Hepatocyte (in vitro differentiated cells): ENCODE measurements at regions not wholly inside any gene's neighbourhood (a gene's known extent, or its start where the extent isn't known, plus 50 kb on each side); places are given as distances from the start of the nearest gene placed in this dataset.

Experiments used
- DNase-seq: peaks from one replicate; pipeline ENCODE4 v3.0.0-alpha.2; 2016; ENCODE audit warnings: low spot score
- H2AFZ ChIP-seq: fragments of 200-600 bp; sonication (generic); 2 replicates; pipeline ENCODE4 v1.6.0; 2016; ENCODE audit warnings: antibody characterized with exemption, mild to moderate bottlenecking
- H3K27ac ChIP-seq: fragments of 200-600 bp; sonication (generic); 2 replicates; pipeline ENCODE4 v1.5.1; 2016; ENCODE audit warnings: mild to moderate bottlenecking
- H3K27me3 ChIP-seq: fragments of 200-600 bp; sonication (generic); 2 replicates; pipeline ENCODE4 v1.6.1; 2016
- H3K36me3 ChIP-seq: fragments of 200-600 bp; sonication (generic); replicated peaks from 2 replicates; pipeline ENCODE4 v1.5.1; 2016; ENCODE audit warnings: low read depth; ENCODE audit not compliant: insufficient read depth
- H3K4me1 ChIP-seq: fragments of 200-600 bp; sonication (generic); 2 replicates; pipeline ENCODE4 v1.5.1; 2016; ENCODE audit warnings: mild to moderate bottlenecking, moderate library complexity; ENCODE audit not compliant: insufficient read depth
- H3K4me2 ChIP-seq: fragments of 200-600 bp; sonication (generic); 2 replicates; pipeline ENCODE4 v1.6.0; 2016
- H3K4me3 ChIP-seq: fragments of 200-600 bp; sonication (generic); 2 replicates; pipeline ENCODE4 v1.5.1; 2016; ENCODE audit warnings: mild to moderate bottlenecking
- H3K79me2 ChIP-seq: fragments of 200-600 bp; sonication (generic); 2 replicates; pipeline ENCODE4 v1.6.0; 2017; ENCODE audit warnings: mild to moderate bottlenecking
- H3K9me2 ChIP-seq: fragments of 200-600 bp; sonication (generic); replicated peaks from 2 replicates; pipeline ENCODE4 v1.6.0; 2017; ENCODE audit warnings: mild to moderate bottlenecking; ENCODE audit not compliant: insufficient read depth
- H3K9me3 ChIP-seq: fragments of 200-600 bp; sonication (generic); 2 replicates; pipeline ENCODE4 v1.5.1; 2016; ENCODE audit warnings: low read depth, mild to moderate bottlenecking
- H4K20me1 ChIP-seq: fragments of 200-600 bp; sonication (generic); 2 replicates; pipeline ENCODE4 v1.6.0; 2016; ENCODE audit warnings: mild to moderate bottlenecking; ENCODE audit not compliant: insufficient read depth, poor library complexity, severe bottlenecking
- EZH2 ChIP-seq: fragments of 200-600 bp; sonication (generic); IDR thresholded peaks from 2 replicates; pipeline ENCODE4 v1.6.1; 2016; ENCODE audit warnings: antibody characterized with exemption, mild to moderate bottlenecking, borderline replicate concordance
- EZH2phosphoT487 ChIP-seq: fragments of 200-600 bp; sonication (generic); IDR thresholded peaks from one replicate; pipeline ENCODE4 v1.6.1; 2018; ENCODE audit warnings: antibody characterized with exemption, mild to moderate bottlenecking, low read depth, moderate library complexity; ENCODE audit not compliant: unreplicated experiment, severe bottlenecking
- WGBS: methylation state at CpG from one replicate; pipeline ENCODE4 v1.1.6; 2016; ENCODE audit warnings: low lambda C conversion rate; ENCODE audit errors: missing lambda C conversion rate; 5-methylcytosine and 5-hydroxymethylcytosine counted together
- TF ChIP-seq, protein P1 (sequence below): fragments of 200-600 bp; sonication (generic); IDR thresholded peaks from 2 replicates; pipeline ENCODE4 v1.5.1; 2016; ENCODE audit warnings: antibody characterized with exemption, mild to moderate bottlenecking; ENCODE audit not compliant: poor library complexity

DNA sequence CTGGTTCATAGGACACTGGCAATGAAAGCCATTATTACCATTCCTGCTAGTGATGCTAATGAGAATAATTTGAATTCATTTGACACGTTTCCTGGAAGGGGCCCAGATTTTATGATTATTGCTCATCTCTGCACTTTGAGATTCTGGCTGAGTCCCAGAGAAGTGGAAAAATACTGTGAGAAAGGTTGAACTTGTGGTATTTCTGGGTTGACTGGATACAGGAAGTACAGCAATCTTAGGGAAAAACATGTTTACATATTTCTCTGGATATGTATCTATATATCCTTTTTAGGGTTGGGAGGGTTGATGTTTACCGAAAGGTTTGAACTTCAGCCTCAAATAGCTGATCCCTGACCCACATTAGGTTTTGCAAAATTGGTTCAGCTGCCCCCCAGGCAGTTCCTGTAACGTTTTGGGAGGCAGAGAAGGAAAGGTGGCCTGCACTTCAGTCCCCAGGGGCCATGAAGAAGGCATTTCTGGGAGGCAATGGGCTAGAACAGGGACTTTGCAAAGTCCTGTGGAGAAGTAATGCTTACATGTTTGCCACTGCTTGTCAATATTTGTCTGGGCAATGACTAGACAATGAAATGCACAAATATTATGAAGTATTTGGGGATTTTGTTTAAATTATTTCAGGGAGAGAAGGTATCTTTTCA, 253.7 kb upstream of the PITRM1 start:
- H3K36me3 ChIP-seq = no peaks in the 10 kb centered on the region
- H3K4me1 ChIP-seq = peaks cover 15% of the 10 kb centered on the region
- H3K9me2 ChIP-seq = no peaks in the 10 kb centered on the region
- H3K27me3 ChIP-seq = no peaks in the 10 kb centered on the region
- H3K4me2 ChIP-seq = no peak overlapping the region
- peak; percentile 33 for DNase-seq
- TF ChIP-seq EZH2phosphoT487 (no peak), EZH2 (no peak)
- TF ChIP-seq, protein P1, sequence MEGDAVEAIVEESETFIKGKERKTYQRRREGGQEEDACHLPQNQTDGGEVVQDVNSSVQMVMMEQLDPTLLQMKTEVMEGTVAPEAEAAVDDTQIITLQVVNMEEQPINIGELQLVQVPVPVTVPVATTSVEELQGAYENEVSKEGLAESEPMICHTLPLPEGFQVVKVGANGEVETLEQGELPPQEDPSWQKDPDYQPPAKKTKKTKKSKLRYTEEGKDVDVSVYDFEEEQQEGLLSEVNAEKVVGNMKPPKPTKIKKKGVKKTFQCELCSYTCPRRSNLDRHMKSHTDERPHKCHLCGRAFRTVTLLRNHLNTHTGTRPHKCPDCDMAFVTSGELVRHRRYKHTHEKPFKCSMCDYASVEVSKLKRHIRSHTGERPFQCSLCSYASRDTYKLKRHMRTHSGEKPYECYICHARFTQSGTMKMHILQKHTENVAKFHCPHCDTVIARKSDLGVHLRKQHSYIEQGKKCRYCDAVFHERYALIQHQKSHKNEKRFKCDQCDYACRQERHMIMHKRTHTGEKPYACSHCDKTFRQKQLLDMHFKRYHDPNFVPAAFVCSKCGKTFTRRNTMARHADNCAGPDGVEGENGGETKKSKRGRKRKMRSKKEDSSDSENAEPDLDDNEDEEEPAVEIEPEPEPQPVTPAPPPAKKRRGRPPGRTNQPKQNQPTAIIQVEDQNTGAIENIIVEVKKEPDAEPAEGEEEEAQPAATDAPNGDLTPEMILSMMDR = no peak
- peak overlapping the region; percentile 53 for H2AFZ ChIP-seq
- no peaks in the 10 kb centered on the region for H4K20me1 ChIP-seq
- no peaks in the 10 kb centered on the region for H3K79me2 ChIP-seq
- peak overlapping the region; percentile 82 for H3K27ac ChIP-seq
- 68% methylated on average over 3 of the region's 3 CpGs for WGBS
- no peaks in the 10 kb centered on the region for H3K9me3 ChIP-seq
- no peak overlapping the region for H3K4me3 ChIP-seq

DNA sequence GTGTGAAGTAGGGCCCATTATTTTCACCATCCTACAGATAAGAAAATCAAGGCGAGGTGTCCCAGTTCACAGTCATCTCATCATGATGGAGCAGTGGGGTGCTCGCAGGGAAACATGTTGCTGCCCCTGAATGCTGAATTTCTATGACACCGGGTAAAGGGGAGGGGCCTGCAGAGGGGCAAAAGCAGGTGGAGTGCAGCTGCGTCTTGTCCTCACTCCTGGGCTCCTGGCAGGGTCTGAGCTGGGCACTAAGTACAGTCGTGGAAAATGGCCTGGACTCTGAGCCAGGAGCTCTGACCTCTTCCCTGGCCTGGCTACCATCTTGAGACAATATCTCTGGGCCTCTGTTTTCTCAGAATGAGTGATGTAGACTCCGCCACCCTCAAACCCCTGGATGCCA, 253.1 kb upstream of the PITRM1 start:
- DNase-seq = no peak
- Histone ChIP-seq H3K79me2 (no peaks in the 10 kb centered on the region), H2AFZ (no peak overlapping the region), H3K4me2 (no peak overlapping the region), H3K4me3 (no peak overlapping the region), H4K20me1 (no peaks in the 10 kb centered on the region), H3K36me3 (no peaks in the 10 kb centered on the region), H3K27me3 (no peaks in the 10 kb centered on the region), H3K9me2 (no peaks in the 10 kb centered on the region), H3K4me1 (peaks cover 15% of the 10 kb centered on the region), H3K27ac (peak overlapping the region; percentile 82), H3K9me3 (no peaks in the 10 kb centered on the region)
- no peak for TF ChIP-seq EZH2phosphoT487
- TF ChIP-seq, protein P1 = no peak
- 94% methylated on average over 6 of the region's 6 CpGs for WGBS

DNA sequence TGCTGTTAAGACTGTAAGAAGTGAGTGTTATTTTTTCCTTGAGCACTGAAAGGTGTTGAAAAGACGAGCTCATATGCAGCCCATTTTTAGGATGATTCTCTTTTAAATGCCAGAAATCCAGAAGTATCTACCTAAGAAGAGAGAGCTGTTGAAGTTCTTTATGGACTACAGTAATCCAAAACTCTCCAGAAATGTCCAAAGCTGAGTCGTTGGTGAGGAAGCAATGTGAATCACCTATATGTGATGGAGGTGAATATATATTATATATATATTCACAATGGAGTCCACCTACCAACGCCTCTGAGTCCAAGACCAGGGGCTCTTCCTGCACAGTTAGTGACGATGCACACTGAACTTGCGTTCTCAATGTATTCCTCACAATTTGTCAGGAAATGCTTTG, 252.7 kb upstream of the PITRM1 start:
- 95% methylated on average over 5 of the region's 5 CpGs for WGBS
- no peaks in the 10 kb centered on the region for H3K27me3 ChIP-seq
- H3K27ac ChIP-seq = peak overlapping the region; percentile 82
- no peak overlapping the region for H3K4me3 ChIP-seq
- H3K4me1 ChIP-seq = peaks cover 15% of the 10 kb centered on the region
- H3K9me2 ChIP-seq = no peaks in the 10 kb centered on the region
- no peak overlapping the region for H3K4me2 ChIP-seq
- no peak for DNase-seq
- H3K36me3 ChIP-seq = no peaks in the 10 kb centered on the region
- H2AFZ ChIP-seq = no peak overlapping the region
- no peaks in the 10 kb centered on the region for H3K9me3 ChIP-seq
- TF ChIP-seq, protein P1 = no peak
- TF ChIP-seq EZH2 (no peak), EZH2phosphoT487 (no peak)
- H4K20me1 ChIP-seq = no peaks in the 10 kb centered on the region
- H3K79me2 ChIP-seq = no peaks in the 10 kb centered on the region
